Breast epithelium (tissue), 3 donors: ENCODE measurements at regions not wholly inside any gene's neighbourhood (a gene's known extent, or its start where the extent isn't known, plus 50 kb on each side); places are given as distances from the start of the nearest gene placed in this dataset.

Experiments
- CTCF ChIP-seq, 3 donors: fragments of 450-650 bp; IDR thresholded peaks; one replicate each; pipeline ENCODE4 v1.5.1; 2016 to 2017; ENCODE audit warnings: antibody characterized with exemption in 3 of 3, mild to moderate bottlenecking in 3 of 3, moderate library complexity in 3 of 3
- POLR2A ChIP-seq: fragments of 450-650 bp; IDR thresholded peaks from one replicate; pipeline ENCODE4 v1.6.1; 2016; ENCODE audit warnings: antibody characterized with exemption, mild to moderate bottlenecking, moderate library complexity
- POLR2AphosphoS5 ChIP-seq, 3 donors: sonication (generic); formaldehyde crosslinking; IDR thresholded peaks; one replicate each; pipeline ENCODE4 v1.6.1; 2017; ENCODE audit warnings: antibody characterized with exemption in 3 of 3

GRCh38 chrX:65821721-65822496 is 154.5 kb downstream of the MSN start:
- no peak for TF ChIP-seq CTCF (IDR thresholded peaks at IDR 0.05)
- TF ChIP-seq POLR2A, result no peak
- no peak for TF ChIP-seq POLR2AphosphoS5 (IDR thresholded peaks at IDR 0.05)
